Activated CD4-positive, alpha-beta T cell treated with anti-CD3 and anti-CD28 coated beads, Interleukin-2, amount 50 U/mL, for 16 hours (primary cell): ENCODE measurements at regions not wholly inside any gene's neighbourhood (a gene's known extent, or its start where the extent isn't known, plus 50 kb on each side); places are given as distances from the start of the nearest gene placed in this dataset.
A peak's percentile ranks its signal among the peaks of the same experiment; 100 is the strongest.
"Not testable (repeated sequence)": the region's sequence is repeated elsewhere in the genome, so short reads cannot be mapped to it uniquely, and the experiment has no call there.

Source experiments
- DNase-seq: peaks from one replicate; pipeline ENCODE4 v3.0.0-alpha.2; 2020

DNA sequence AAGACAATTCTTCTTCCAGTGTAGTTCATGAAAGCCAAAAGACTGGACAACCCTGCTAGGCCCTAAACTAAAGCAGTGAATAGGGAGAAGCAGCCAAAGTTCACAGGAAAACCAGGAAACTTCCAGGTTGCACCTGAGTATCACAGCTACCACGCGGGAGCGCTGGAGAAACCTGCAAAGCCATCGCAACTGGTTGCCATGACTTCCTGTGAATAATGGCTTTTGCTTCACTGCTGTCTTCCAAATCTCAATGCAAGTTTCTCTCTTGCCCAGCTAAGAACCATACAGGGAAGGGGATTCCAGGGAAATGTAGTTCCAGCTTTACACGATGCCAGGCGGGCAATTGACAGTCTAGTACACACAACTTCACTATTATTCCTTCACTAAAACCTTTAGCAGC lies 114.1 kb downstream of the GXYLT1 start:
- no peak for DNase-seq

DNA sequence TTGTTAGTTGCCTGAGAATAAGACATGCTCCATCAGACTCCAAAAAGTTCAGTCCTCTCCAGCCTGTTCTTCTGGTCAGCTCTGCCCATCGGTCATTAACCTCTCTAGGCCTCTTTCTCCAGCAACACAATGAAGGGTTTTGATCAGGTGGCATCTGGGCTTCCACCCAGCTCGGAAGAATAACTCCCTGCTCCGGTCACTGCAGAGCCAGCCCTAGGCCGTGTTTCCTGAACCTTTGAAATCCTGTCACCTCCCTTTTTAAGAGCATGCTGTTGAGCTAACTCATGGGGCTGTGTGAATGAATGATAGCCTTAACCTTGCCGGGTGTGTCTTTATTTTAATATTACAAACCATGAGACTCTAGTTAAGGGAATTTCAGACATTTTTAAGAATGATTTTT lies 117.1 kb downstream of the GXYLT1 start:
- DNase-seq, result no peak

DNA sequence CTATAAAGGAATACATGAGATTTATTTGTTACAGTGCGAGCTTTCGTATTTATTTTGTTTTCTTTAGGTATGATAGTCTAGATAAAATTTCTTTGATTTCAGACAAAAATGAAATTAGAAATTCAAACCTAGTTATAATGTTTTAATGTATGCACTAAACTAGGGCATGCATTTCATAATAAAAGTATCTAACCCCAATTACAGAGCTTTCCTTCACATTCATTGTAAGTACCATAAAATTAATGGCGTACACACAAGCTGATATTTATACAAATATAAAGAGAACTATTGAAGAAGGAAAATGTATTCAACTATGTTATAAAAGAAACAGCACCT lies 120.2 kb downstream of the GXYLT1 start:
- no peak for DNase-seq

DNA sequence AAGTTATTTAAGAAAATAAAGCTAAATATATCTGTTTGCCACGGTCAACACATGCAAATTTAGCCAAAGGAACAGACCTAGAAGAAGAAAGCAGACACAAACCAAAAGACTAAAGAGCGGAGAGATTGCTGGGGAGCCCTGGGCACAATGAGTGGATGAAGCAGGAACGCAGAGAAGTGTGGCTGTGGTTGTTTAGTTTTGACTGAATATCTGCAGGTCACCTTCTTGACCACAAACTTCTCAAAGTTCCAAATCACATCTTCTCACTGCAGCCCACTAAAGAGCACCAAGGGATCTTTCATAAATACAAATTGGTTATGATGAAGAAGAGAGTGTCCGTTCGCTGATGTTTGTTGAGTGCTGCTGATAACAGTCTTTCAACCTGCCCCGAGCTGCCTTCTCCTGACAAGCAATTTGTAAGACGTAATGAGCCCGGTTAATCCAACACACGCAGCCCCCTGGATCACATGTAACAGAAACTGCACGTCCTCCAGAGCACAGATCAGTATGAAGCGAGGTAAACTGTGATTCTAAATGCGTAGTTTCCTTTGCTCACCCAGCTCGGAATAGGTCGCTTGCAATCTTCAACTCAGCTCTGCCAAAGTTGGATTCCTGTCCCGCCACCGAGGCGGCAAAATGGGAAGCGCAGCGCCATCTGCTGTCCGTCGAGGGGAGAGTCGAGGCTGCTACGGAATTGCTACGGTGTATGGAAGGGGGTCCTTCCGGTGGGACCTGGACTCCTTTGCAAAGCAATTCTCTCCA lies 120.8 kb downstream of the GXYLT1 start:
- peak; percentile 73 for DNase-seq

DNA sequence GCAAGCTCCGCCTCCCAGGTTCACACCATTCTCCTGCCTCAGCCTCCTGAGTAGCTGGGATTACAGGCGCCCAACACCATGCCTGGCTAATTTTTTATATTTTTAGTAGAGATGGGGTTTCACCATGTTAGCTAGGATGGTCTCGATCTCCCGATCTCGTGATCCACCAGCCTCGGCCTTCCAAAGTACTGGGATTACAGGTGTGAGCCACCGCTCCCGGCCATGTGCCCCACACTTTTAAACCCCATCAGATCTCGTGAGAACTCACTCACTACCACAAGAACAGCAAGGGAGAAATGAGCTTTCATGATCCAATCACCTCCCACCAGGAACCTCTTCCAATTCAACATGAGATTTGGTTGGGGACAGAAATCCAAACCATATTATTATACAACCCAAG lies 122.7 kb downstream of the GXYLT1 start:
- not testable (repeated sequence) for DNase-seq

DNA sequence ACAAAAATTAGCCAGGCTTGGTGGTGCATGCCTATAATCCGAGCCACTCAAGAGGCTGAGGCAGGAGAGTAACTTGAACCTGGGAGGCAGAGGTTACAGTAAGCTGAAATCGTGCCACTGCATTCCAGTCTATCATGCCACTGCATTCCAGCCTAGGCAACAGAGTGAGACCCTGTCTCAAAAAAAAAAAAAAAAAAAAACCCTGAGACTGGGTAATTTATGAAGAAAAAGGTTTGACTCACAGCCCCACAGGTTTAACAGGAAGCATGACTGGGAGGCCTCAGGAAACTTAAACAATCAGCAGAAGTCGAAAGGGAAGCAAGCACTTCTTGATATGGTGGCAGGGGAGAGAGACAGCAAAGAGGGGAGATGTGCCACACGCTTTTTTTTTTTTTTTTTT lies 123.2 kb downstream of the GXYLT1 start:
- no peak for DNase-seq

DNA sequence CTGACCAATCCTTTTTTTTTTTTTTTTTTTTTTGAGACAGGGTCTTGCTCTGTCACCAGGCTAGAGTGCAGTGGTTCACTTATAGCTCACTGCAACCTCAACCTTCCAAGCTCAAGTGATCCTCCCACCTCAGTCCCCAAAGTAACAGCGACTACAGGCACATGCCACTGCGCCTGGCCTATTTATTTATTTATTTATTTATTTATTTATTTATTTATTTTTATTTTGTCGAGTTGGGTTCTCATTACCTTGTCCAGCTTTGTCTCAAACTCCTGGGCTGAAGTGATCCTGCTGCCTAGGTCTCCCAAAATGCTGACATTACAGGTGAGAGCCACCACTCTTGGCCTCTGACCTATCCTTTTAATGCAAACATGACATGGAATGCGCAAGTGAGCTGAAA lies 124.4 kb downstream of the GXYLT1 start:
- DNase-seq, result no peak

DNA sequence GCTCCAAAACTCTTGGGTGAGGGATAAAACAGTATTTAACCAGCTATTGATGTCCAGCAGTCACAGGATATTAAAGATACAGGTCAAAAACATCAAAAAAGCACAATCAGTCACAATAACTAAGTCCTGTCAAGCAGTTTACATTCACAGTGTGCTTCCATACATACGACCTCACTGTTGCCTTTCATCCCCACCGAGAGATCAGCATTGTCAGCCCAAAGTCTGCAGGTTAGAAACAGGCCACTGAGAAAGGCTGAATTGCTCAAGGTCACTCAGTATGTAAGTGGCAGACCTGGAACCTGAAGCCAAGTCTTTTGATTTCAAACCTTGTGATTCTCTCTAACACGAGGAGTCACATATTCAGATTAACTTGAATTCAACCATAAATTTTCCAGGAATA lies 124.9 kb downstream of the GXYLT1 start:
- DNase-seq, result no peak

DNA sequence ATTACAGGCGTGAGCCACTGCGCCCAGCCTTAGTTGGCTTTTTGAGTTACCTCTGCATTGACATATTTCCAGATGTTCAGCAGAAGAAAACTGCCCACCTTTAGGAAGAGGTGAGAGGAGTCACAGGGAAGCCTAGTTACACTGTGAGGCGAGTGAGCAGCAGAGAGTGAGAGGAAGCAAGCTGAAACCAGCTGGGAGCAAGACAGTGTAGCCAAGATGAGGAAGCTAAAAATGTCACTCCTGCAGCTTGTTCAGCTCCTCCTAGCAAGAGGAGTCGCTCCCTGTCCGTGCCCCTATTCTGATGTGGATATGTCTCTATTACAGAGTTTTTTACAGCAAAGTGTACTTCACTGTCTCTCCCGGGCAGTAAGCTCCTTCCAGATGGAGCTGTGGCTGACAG lies 127.6 kb downstream of the GXYLT1 start:
- DNase-seq, result no peak

DNA sequence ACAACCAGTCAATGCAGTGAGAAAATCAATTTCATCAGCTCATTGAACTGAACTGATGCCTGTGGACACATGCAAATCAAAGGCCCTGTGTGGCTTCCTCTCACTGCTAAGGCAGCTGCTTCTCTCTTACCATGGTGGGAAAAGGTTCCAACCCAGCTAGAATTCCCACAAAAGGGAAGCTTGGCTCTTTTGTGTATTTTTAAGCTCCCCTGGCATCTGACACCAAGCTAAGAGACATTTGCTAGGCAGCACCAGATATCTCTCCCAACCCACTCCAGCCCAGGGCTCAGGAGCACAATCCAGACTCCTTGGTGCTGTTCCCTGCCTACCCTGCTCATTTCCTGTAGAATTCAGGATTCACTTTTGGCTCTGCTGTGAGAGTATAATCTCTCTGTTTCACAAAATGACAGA lies 129.6 kb downstream of the GXYLT1 start:
- DNase-seq, result no peak

DNA sequence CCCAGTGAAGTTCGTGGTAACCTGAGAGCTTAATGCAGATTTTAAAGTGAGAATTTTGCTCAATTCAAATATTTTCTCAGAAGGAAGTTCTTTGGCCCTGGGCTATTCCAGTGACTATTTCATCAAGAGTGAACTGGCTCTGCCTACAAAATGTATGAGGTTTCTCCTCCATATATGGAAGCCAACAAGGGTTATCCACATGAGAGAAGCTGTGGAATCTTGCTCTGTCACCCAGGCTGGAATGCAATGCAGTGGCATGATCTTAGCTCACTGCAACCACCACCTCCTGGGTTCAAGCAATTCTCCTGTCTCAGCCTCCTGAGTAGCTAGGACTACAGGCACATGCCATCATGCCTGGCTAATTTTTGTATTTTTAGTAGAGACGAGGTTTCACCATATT lies 132.2 kb downstream of the GXYLT1 start:
- DNase-seq, result not testable (repeated sequence)

DNA sequence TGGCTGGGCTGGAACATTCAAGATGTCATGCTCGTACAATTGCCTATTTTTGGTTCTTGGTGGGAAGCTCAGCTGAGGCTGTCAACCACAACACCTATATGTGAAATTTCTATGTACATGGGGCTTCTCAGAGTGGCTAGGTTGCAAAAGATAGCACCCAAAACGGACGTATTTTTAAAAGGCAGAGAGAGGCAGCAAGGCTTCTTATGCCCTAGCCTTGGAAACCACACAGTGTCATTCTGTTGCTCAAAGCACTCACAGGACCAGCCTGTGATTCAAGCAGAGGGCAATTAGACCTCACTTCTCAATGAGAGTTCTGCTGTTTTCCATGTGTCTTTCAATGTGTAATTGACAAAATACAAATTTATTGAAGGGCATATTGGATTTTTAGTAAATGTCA lies 134.0 kb downstream of the GXYLT1 start:
- DNase-seq, result no peak

DNA sequence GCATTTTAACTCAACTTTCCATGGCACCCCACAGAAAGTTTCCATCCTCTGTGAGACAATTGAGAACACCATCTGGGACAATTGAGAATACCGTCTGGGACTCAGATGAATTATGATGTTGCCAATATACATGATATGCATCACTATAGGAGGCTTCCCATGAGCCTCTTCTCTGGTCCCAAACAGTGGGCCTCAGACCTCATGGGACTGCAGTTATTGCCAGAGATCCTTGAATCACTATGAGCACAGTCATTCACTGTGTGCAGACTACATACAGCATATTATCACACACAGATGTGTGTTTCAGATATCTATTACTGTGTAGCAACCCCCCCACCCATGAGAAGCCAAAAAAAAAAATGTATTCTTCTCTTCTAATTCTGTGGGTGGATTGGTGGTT lies 134.4 kb downstream of the GXYLT1 start:
- DNase-seq, result no peak

DNA sequence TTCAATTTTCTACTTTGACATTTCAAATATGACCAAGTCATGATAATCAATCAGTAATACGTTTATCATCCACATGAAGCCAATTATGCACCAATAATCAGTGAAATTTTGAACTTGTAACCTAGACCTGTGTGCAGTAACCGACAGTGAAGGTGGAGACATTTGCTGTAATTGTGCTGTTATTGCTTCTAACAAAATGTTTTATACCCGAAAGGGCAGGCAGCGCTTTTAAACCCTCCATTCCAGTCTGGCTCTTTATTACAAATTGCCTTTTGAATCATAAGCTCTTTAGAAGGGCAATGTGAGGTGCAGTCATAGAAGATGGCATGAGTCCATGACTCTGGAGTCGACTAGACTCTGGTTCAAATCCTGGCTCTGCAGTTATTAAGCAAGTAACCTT lies 135.7 kb downstream of the GXYLT1 start:
- no peak for DNase-seq

DNA sequence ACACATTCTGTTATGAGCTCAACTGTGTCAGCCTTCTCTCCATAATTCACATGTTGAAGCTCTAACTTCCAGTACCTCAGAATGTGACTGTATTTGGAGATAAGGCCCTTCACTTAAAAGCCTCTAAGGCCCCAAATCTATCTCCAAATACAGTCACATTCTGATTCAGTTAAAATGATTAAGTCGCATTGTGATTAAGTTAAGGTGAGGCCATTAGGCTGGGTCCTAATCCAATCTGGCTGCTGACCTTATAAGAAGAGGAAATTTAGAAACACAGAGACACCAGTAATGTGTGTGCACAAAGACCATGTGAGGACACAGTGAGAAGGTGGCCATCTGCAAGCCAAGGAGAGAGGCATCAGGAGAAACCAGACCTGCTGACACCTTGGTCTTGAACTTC lies 141.6 kb downstream of the GXYLT1 start:
- no peak for DNase-seq

DNA sequence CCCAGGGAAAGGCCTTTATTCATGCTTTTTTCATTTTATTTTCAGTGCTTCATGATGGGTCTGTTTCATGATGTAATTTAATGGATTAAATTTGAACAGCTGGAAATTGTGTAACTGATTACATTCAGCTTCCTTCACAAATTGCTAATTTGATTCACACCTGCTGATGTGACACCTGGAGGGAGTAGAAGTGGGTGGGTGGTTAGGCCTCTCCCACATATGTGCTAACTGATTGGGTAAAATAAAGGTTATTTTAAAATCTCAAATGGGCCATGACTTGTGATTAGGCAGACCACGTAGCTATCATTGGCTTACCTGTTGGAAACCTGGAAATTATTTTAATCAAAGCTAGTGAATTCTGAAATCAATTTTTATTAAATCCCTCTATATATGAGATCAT lies 142.1 kb downstream of the GXYLT1 start:
- DNase-seq, result no peak

DNA sequence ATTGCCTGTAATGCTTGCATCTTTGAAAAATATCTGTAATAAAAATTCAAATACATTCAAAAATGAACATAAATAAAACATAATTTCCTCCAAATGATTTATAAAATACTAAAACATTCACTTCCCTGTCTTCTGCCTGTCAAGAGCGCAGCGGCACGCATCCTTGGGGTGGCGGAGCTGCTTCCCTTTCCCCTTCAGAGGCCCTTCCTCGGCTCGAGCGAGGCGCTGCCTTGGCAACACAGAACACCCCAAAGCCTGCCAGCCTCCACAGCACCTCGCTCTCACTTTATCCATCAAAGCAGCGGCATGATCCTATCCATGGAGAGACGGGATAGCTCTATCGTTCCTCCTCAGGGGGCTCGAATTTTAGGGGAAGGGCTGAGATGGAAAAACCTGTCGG lies 146.2 kb downstream of the GXYLT1 start:
- DNase-seq, result no peak

DNA sequence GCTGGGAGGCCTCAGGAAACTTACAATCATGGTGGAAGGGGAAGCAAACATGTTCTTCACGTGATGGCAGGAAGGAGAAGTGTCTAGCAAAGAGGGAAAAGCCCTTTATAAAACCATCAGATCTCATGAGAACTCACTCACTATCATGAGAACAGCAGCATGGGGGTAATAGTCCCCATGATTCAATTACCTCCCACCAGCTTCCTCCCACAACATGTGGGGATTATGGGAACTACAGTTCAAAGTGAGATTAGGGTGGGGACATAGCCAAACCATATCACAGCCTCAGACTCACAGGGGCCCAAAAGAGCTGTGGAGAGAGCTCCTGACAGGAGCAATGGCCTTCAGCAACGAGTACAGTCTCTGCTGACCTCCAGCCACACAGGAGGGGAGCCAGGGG lies 151.4 kb downstream of the GXYLT1 start:
- no peak for DNase-seq

DNA sequence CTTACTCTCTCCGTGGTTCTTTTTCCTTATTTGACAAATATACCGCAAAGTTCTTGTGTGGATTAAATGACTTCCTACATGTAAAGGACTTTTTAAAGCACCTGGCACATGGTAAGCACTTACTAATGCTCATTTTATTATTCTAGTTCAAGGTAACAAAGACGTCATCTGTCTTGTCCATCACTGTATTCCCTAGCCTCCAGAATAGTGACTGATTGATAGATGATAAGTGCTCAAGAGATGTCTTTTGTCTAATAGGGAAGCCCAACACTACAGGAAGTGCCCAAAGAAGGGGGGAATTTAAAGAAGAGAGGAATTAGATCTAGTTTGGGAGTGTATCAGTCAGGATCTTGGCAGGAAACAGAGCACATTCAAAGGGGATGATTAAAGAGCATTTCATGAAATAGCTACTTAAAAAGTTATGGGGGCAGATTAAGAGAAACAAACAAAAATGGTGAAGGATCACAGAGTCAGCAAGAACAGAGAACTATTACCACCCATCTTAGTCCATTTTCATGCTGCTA lies 151.9 kb downstream of the GXYLT1 start:
- DNase-seq, result no peak

DNA sequence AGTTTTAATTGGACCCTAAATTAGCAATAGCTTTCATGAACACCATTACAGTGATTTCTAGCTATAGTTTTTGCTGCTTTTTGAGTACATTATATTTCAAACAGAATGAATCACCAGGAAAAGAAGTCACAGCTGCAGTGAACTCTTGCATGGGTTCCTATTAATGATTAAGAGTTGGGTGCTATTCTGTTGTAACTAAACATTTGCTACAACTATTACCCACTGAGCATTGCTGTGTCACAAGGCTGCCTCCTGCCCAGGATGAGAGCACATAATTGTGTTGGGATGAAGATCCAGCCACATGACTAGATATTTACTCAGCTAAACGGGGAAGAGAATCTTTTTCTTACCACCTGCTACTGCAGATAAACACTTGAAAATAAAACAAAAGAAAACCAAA lies 152.7 kb downstream of the GXYLT1 start:
- DNase-seq, result no peak

DNA sequence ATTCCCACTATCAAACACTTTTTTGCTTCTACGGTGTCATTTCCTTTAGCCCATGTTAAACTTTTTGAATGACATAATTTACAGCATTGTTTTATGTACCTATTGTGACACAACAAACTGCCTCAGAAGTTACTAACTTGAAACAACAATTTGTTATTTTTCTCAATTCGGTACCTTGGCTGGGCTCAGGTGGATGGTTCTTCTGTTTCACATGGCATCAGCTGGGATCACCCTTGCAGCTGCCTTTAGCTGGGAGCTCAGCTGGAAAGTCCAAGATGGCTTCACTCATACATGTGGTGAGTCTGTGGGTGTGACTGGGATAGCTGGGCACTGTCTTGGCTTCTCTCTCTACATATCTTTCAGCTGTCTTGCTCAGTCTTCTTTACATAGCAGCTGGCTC lies 156.0 kb downstream of the GXYLT1 start:
- DNase-seq, result no peak

DNA sequence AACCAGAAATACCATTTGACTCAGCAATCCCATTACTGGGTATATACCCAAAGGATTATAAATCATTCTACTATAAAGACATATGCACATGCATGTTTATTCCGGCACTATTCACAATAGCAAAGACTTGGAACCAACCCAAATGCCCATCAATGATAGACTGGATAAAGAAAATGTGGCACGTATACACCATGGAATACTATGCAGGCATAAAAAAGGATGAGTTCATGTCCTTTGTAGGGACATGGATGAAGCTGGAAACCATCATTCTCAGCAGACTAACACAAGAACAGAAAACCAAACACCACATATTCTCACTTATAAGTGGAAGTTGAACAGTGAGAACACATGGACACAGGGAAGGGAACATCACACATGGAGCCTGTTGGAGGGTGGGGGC lies 158.2 kb downstream of the GXYLT1 start:
- DNase-seq, result not testable (repeated sequence)

DNA sequence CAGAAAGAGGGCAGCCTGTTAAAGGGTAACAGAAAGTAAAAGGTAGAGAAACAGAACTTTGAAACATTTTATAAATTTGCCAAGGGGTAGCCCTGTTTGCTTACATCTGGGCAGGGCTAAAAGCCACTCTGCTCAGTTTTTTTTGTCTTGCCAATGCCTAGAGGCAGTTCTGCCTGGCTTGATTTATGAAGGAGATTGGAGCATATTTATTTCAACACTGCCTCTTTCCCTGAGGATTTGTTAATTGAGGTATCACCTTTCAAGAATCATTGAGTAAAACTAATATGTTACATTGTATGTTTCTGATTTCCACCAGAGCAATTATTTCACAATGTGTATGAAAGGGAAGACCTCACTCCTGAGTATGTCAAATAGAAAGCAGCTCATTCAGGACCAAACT lies 160.8 kb downstream of the GXYLT1 start:
- no peak for DNase-seq

DNA sequence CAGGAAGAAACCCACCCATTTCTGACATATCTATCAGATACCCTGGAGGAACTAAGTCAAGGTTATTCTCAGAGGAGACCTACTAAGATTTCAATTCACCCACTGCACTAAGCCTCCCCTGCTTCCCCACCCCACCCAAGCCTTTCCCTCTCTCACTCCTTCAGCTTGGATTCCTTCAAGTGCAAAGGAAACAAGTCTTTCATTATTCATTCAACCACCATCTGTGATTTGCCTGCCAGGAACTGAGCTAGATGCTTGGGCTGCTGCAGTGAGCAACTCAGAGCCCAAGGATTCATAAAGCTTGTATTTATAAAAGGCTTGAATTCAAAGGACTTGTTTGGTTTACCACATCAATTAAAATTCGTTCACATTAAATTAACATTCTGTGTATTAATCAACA lies 161.3 kb downstream of the GXYLT1 start:
- DNase-seq, result no peak

DNA sequence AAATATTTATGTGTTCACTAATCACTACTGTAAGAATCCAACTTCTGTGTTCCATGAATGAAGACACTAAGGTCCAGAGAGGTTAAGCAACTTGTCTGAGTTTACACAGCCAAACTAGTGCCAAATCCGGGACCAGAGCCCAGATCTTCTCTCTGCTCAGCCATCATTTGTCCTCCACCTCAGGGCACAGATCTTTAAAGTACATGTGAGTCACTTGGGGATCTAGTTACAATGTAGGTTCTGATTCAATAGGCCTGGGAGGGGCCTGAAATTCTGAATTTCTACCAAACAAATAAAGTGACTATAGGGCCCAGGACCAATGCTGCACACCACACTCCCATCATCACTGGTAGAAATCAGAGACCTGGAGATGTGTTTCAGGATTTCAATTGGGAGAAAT lies 162.9 kb downstream of the GXYLT1 start:
- no peak for DNase-seq
